Keratinocyte (primary cell): ENCODE measurements at regions not wholly inside any gene's neighbourhood (a gene's known extent, or its start where the extent isn't known, plus 50 kb on each side); places are given as distances from the start of the nearest gene placed in this dataset.

Experiments
- DNase-seq: peaks from one replicate; pipeline ENCODE4 v3.0.0-alpha.2; 2011; ENCODE audit warnings: low read depth, missing footprints, low spot score
- FAIRE-seq: peaks from 2 replicates; lab custom pipeline; 2011; peaks lifted over from hg19 to GRCh38; lab: Jason Lieb, UNC
- H2AFZ ChIP-seq: 2 replicates; pipeline ENCODE4 v1.6.0; 2012; ENCODE audit warnings: low read length, control low read depth, inconsistent platforms; ENCODE audit not compliant: control insufficient read depth
- H3K27ac ChIP-seq: 2 replicates; pipeline ENCODE4 v1.5.1; 2011; ENCODE audit warnings: low read length; ENCODE audit not compliant: control insufficient read depth, insufficient read depth
- H3K27me3 ChIP-seq: 3 replicates; pipeline ENCODE4 v1.6.0; 2011; ENCODE audit warnings: low read length; ENCODE audit not compliant: control insufficient read depth, insufficient read depth; ENCODE audit errors: extremely low read depth
- H3K36me3 ChIP-seq, 2 experiments: 2 replicates in 1 of 2; 3 replicates in 1 of 2; pipeline ENCODE4 v1.5.1; 2011; ENCODE audit warnings: low read length in 2 of 2, mild to moderate bottlenecking in 1 of 2; ENCODE audit not compliant: control insufficient read depth in 2 of 2, insufficient read depth in 2 of 2; ENCODE audit errors: extremely low read depth in 1 of 2
- H3K4me1 ChIP-seq: 3 replicates; pipeline ENCODE4 v1.5.1; 2011; ENCODE audit warnings: low read length; ENCODE audit not compliant: control insufficient read depth, insufficient read depth; ENCODE audit errors: extremely low read depth
- H3K4me2 ChIP-seq: 3 replicates; pipeline ENCODE4 v1.6.0; 2011; ENCODE audit warnings: low read depth, low read length; ENCODE audit not compliant: control insufficient read depth, insufficient read depth; ENCODE audit errors: extremely low read depth
- H3K4me3 ChIP-seq, 3 experiments: fragments of 200-600 bp in 1 of 3; sonication (generic) in 1 of 3; 2 replicates in 2 of 3; 3 replicates in 1 of 3; pipeline ENCODE4 v1.5.1; 2011 to 2016; ENCODE audit warnings: low read length in 3 of 3, mild to moderate bottlenecking in 3 of 3, control low read depth in 2 of 3, inconsistent platforms in 1 of 3, low read depth in 1 of 3, mixed read lengths in 1 of 3, mixed run types in 1 of 3, moderate library complexity in 1 of 3; ENCODE audit not compliant: control insufficient read depth in 2 of 3, insufficient read depth in 2 of 3; ENCODE audit errors: extremely low read depth in 1 of 3
- H3K79me2 ChIP-seq: 2 replicates; pipeline ENCODE4 v1.6.0; 2012; ENCODE audit warnings: low read length; ENCODE audit not compliant: control insufficient read depth, insufficient read depth
- H3K9ac ChIP-seq: 3 replicates; pipeline ENCODE4 v1.6.0; 2011; ENCODE audit warnings: low read length; ENCODE audit not compliant: control insufficient read depth, insufficient read depth; ENCODE audit errors: extremely low read depth
- H3K9me1 ChIP-seq: 3 replicates; pipeline ENCODE4 v1.6.0; 2011; ENCODE audit warnings: low read length; ENCODE audit not compliant: control insufficient read depth, insufficient read depth; ENCODE audit errors: extremely low read depth
- H3K9me3 ChIP-seq: 2 replicates; pipeline ENCODE4 v1.5.1; 2012; ENCODE audit warnings: low read depth, low read length; ENCODE audit not compliant: control insufficient read depth
- H4K20me1 ChIP-seq: 3 replicates; pipeline ENCODE4 v1.6.0; 2011; ENCODE audit warnings: low read length; ENCODE audit not compliant: control insufficient read depth, insufficient read depth; ENCODE audit errors: extremely low read depth
- EZH2 ChIP-seq: IDR thresholded peaks from one replicate; pipeline ENCODE4 v1.6.1; 2012; ENCODE audit warnings: inconsistent platforms, mild to moderate bottlenecking, low read length, moderate library complexity
- dilution Hi-C: fragments of 300-500 bp; cut with MboI; formaldehyde crosslinking; loops from one replicate; pipeline ENCODE4 v1.7.0; 2020; ENCODE audit warnings: low sequenced_read_pairs; ENCODE audit not compliant: extremely low pct_ligation_motif_present
- TF ChIP-seq, protein P1 (sequence below), 3 experiments: IDR thresholded peaks in 1 of 3; conservative IDR thresholded peaks in 1 of 3; optimal IDR thresholded peaks in 1 of 3; 2 replicates in 2 of 3; 3 replicates in 1 of 3; pipeline versions ENCODE3 to v1.5.1; 2011; ENCODE audit warnings: low read length in 3 of 3, mild to moderate bottlenecking in 3 of 3, moderate library complexity in 2 of 3, control low read depth in 1 of 3, inconsistent platforms in 1 of 3; ENCODE audit not compliant: insufficient read depth in 2 of 3; ENCODE audit errors: extremely low read depth in 1 of 3

- Histone ChIP-seq H3K9me3 (no peaks in the 10 kb centered on the region), H3K79me2 (no peaks in the 10 kb centered on the region), H3K4me3 (no peak overlapping the region), H3K4me1 (no peaks in the 10 kb centered on the region), H3K27me3 (no peaks in the 10 kb centered on the region), H3K4me2 (no peak overlapping the region), H3K9me1 (no peaks in the 10 kb centered on the region), H2AFZ (no peak overlapping the region), H4K20me1 (no peaks in the 10 kb centered on the region), H3K36me3 (no peaks in the 10 kb centered on the region), H3K9ac (no peak overlapping the region), H3K27ac (no peak overlapping the region)
- TF ChIP-seq EZH2 = no peak
- TF ChIP-seq, protein P1, sequence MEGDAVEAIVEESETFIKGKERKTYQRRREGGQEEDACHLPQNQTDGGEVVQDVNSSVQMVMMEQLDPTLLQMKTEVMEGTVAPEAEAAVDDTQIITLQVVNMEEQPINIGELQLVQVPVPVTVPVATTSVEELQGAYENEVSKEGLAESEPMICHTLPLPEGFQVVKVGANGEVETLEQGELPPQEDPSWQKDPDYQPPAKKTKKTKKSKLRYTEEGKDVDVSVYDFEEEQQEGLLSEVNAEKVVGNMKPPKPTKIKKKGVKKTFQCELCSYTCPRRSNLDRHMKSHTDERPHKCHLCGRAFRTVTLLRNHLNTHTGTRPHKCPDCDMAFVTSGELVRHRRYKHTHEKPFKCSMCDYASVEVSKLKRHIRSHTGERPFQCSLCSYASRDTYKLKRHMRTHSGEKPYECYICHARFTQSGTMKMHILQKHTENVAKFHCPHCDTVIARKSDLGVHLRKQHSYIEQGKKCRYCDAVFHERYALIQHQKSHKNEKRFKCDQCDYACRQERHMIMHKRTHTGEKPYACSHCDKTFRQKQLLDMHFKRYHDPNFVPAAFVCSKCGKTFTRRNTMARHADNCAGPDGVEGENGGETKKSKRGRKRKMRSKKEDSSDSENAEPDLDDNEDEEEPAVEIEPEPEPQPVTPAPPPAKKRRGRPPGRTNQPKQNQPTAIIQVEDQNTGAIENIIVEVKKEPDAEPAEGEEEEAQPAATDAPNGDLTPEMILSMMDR (optimal IDR thresholded peaks at IDR 0.05 in 1 of 3, IDR thresholded peaks at IDR 0.05 in 1 of 3, conservative IDR thresholded peaks at IDR 0.05 in 1 of 3; ENCODE audit: extremely low read depth in 1 of 3, insufficient read depth in 2 of 3, low read length in 3 of 3) = no peak
- DNase-seq = no peak
- dilution Hi-C loops = no loop called here
- no peak for FAIRE-seq
Observed at GRCh38 chr16:13697568-13697967, 222.4 kb upstream of the ERCC4 start.

DNA sequence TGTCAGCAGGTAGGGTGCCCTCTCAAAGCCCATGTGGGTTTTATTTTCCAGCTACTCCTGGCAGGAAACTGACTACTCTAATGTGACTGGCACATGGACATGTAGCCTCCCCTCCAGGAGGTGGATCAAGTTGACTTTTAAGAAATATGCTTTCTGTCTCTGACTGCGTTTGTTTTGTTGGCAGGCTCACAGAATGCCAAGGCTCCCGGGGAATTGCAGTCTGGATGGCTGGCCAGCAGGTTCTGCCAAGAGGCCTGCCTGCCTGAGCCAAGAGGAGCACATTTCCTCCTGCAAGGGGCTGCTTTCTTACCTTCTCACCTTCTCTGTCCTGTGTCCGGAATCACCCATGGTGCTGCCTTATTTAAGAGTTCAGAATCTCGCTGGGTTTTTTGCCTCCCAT is 217.3 kb upstream of the ERCC4 start:
- Histone ChIP-seq H3K4me1 (no peaks in the 10 kb centered on the region), H3K36me3 (no peaks in the 10 kb centered on the region), H2AFZ (no peak overlapping the region), H4K20me1 (no peaks in the 10 kb centered on the region), H3K79me2 (no peaks in the 10 kb centered on the region), H3K4me2 (no peak overlapping the region), H3K27ac (no peak overlapping the region), H3K9ac (no peak overlapping the region), H3K9me3 (no peaks in the 10 kb centered on the region), H3K27me3 (no peaks in the 10 kb centered on the region), H3K9me1 (no peaks in the 10 kb centered on the region), H3K4me3 (no peak overlapping the region)
- no peak for TF ChIP-seq EZH2
- TF ChIP-seq, protein P1 (optimal IDR thresholded peaks at IDR 0.05 in 1 of 3, IDR thresholded peaks at IDR 0.05 in 1 of 3, conservative IDR thresholded peaks at IDR 0.05 in 1 of 3; ENCODE audit: extremely low read depth in 1 of 3, insufficient read depth in 2 of 3, low read length in 3 of 3) = no peak
- DNase-seq (no peak), FAIRE-seq (no peak)
- dilution Hi-C loops = no loop called here
